ENCODE measurements at regions not wholly inside any gene's neighbourhood (a gene's known extent, or its start where the extent isn't known, plus 50 kb on each side); places are given as distances from the start of the nearest gene placed in this dataset.

DNA sequence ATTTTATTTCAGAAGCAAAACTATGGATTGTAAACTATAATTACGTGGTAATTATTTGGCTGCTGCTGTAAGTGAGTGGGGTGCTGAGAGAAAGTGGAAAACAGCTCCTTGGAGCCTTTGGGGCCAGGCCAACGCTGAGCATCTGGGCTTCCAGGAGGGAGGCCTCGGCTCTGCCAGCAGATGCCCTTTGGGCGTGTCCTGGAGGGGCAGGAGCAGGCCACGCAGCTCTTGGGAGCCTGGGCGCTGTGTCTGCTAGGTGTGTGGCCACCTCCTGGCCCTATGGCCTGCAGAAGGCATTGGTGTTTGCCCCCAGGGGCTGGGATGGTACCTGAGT, 423.3 kb downstream of the GLRX3 start:
- TF ChIP-seq CTCF (IDR thresholded peaks at IDR 0.05) (no peak), POLR2AphosphoS5 (IDR thresholded peaks at IDR 0.05; ENCODE audit: low read depth, low read length) (no peak), SIN3A (IDR thresholded peaks at IDR 0.05; ENCODE audit: borderline replicate concordance, insufficient read depth, low read depth, low read length) (no peak), REST (IDR thresholded peaks at IDR 0.05; ENCODE audit: insufficient read depth in 1 of 2, low read depth in 2 of 2, low read length in 1 of 2) (no peak)
